GM21367 (cell line): ENCODE measurements at regions not wholly inside any gene's neighbourhood (a gene's known extent, or its start where the extent isn't known, plus 50 kb on each side); places are given as distances from the start of the nearest gene placed in this dataset.
A peak's percentile ranks its signal among the peaks of the same experiment; 100 is the strongest.

Experiments
- ATAC-seq: cut with Tn5 transposase; IDR thresholded peaks from one replicate; pipeline ENCODE4 v1.9.1; 2021; ENCODE audit not compliant: unreplicated experiment

GRCh38 chr10:8588135-8588534 is 533.6 kb downstream of the GATA3 start:
- no peak for ATAC-seq

- no peak for ATAC-seq
Observed at GRCh38 chr10:8590518-8590917, 536.0 kb downstream of the GATA3 start.

- no peak for ATAC-seq
Observed at GRCh38 chr10:8591640-8592039, 537.2 kb downstream of the GATA3 start.

- no peak for ATAC-seq
Observed at GRCh38 chr10:8594176-8594575, 539.7 kb downstream of the GATA3 start.

GRCh38 chr10:8594711-8595110 is 540.2 kb downstream of the GATA3 start:
- no peak for ATAC-seq

GRCh38 chr10:8595140-8595539 is 540.7 kb downstream of the GATA3 start:
- no peak for ATAC-seq

- ATAC-seq: no peak
Observed at GRCh38 chr10:8596929-8597472, 542.5 kb downstream of the GATA3 start.

- ATAC-seq: no peak
Observed at GRCh38 chr10:8600192-8600591, 545.7 kb downstream of the GATA3 start.

GRCh38 chr10:8602821-8603220 is 548.3 kb downstream of the GATA3 start:
- no peak for ATAC-seq

- no peak for ATAC-seq
Observed at GRCh38 chr10:8614054-8614565, 559.6 kb downstream of the GATA3 start.

GRCh38 chr10:8615118-8615517 is 560.6 kb downstream of the GATA3 start:
- ATAC-seq: no peak

GRCh38 chr10:8616166-8616565 is 561.7 kb downstream of the GATA3 start:
- peak; percentile 63 for ATAC-seq

GRCh38 chr10:8617792-8618191 is 563.3 kb downstream of the GATA3 start:
- no peak for ATAC-seq

- ATAC-seq: no peak
Observed at GRCh38 chr10:8618834-8619233, 564.3 kb downstream of the GATA3 start.

- no peak for ATAC-seq
Observed at GRCh38 chr10:8628351-8628750, 573.9 kb downstream of the GATA3 start.

GRCh38 chr10:8633909-8634308 is 579.4 kb downstream of the GATA3 start:
- ATAC-seq: no peak

GRCh38 chr10:8636371-8636770 is 581.9 kb downstream of the GATA3 start:
- ATAC-seq: no peak

- ATAC-seq: no peak
Observed at GRCh38 chr10:8637640-8638039, 583.2 kb downstream of the GATA3 start.

- ATAC-seq: no peak
Observed at GRCh38 chr10:8638088-8638672, 583.7 kb downstream of the GATA3 start.

GRCh38 chr10:8639486-8640185 is 585.1 kb downstream of the GATA3 start:
- no peak for ATAC-seq

- no peak for ATAC-seq
Observed at GRCh38 chr10:8640301-8640700, 585.8 kb downstream of the GATA3 start.

GRCh38 chr10:8640878-8641277 is 586.4 kb downstream of the GATA3 start:
- ATAC-seq: no peak
